BJ (cell line): ENCODE measurements at regions not wholly inside any gene's neighbourhood (a gene's known extent, or its start where the extent isn't known, plus 50 kb on each side); places are given as distances from the start of the nearest gene placed in this dataset.

ENCODE experiments used
- CTCF ChIA-PET: fragments of 350-600 bp; formaldehyde crosslinking; extraction: SDS; loops from one replicate; lab custom pipeline; 2021; ENCODE audit warnings: antibody characterized with exemption, inconsistent platforms; lab: Yijun Ruan, JAX
- POLR2A ChIA-PET: fragments of 300-600 bp; sonication (Branson Sonifier 250); formaldehyde crosslinking; extraction: SDS; loops from one replicate; lab custom pipeline; 2021; ENCODE audit warnings: antibody characterized with exemption; lab: Charles Lee
- DNase-seq: peaks from one replicate; pipeline ENCODE4 v3.0.0-alpha.2; 2011; ENCODE audit warnings: low read depth
- H3K27me3 ChIP-seq: 2 replicates; pipeline ENCODE4 v1.6.0; 2011; ENCODE audit warnings: low read length; ENCODE audit not compliant: control insufficient read depth, insufficient read depth
- H3K36me3 ChIP-seq: 2 replicates; pipeline ENCODE4 v1.5.1; 2011; ENCODE audit warnings: low read length; ENCODE audit not compliant: control insufficient read depth, insufficient read depth
- H3K4me3 ChIP-seq: 2 replicates; pipeline ENCODE4 v1.5.1; 2011; ENCODE audit warnings: low read depth, mild to moderate bottlenecking, control low read depth, low read length
- CTCF ChIP-seq: IDR thresholded peaks from 2 replicates; pipeline ENCODE4 v1.5.1; 2011; ENCODE audit warnings: low read depth, mild to moderate bottlenecking, control low read depth, inconsistent platforms, low read length, moderate library complexity; ENCODE audit not compliant: insufficient read depth

- DNase-seq, result no peak
- POLR2A ChIA-PET, result no interaction called here
- H3K27me3 ChIP-seq, result no peaks in the 10 kb centered on the region
- no peak for TF ChIP-seq CTCF
- CTCF ChIA-PET, result no interaction called here
- no peaks in the 10 kb centered on the region for H3K36me3 ChIP-seq
- no peak overlapping the region for H3K4me3 ChIP-seq
Measured at GRCh38 chr4:43867908-43868307, 580.7 kb downstream of the KCTD8 start.

DNA sequence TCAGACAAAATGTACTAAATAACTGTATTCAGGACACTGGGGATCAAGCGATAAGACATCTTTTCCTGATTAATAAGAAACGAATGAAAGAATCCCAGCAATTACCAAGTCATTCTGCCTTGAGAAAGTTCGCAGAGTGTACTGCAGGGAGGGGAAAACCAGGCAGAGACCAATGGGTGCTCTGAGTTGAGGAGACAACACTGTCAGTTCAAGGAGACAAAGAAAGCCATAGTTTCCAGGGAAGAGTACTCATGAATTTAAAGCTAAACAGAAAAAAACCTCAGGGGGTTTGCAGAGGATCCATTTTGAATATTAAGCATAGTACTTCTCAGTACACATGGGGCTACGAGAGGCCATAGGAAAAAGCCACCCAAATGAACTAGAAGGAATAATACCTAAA lies 573.0 kb downstream of the KCTD8 start:
- POLR2A ChIA-PET, result no interaction called here
- CTCF ChIA-PET, result no interaction called here
- DNase-seq, result no peak
- no peaks in the 10 kb centered on the region for H3K27me3 ChIP-seq
- H3K36me3 ChIP-seq, result no peaks in the 10 kb centered on the region
- TF ChIP-seq CTCF, result no peak
- no peak overlapping the region for H3K4me3 ChIP-seq

- CTCF ChIA-PET, result no interaction called here
- Histone ChIP-seq H3K36me3 (no peaks in the 10 kb centered on the region), H3K4me3 (no peak overlapping the region), H3K27me3 (no peaks in the 10 kb centered on the region)
- DNase-seq, result no peak
- TF ChIP-seq CTCF, result no peak
- POLR2A ChIA-PET, result no interaction called here
Measured at GRCh38 chr4:43882470-43882869, 566.1 kb downstream of the KCTD8 start.

GRCh38 chr4:43886196-43886595 lies 562.4 kb downstream of the KCTD8 start:
- POLR2A ChIA-PET, result no interaction called here
- CTCF ChIA-PET, result no interaction called here

GRCh38 chr4:43898836-43899235 lies 549.8 kb downstream of the KCTD8 start:
- DNase-seq, result no peak
- POLR2A ChIA-PET, result no interaction called here
- CTCF ChIA-PET, result no interaction called here
- H3K36me3 ChIP-seq, result no peaks in the 10 kb centered on the region
- H3K27me3 ChIP-seq, result no peaks in the 10 kb centered on the region
- H3K4me3 ChIP-seq, result no peak overlapping the region
- no peak for TF ChIP-seq CTCF

More at GRCh38 chr4:43886196-43886595, 562.4 kb downstream of the KCTD8 start:
- H3K27me3 ChIP-seq, result no peaks in the 10 kb centered on the region
- no peak for DNase-seq
- H3K4me3 ChIP-seq, result no peak overlapping the region
- no peak for TF ChIP-seq CTCF
- no peaks in the 10 kb centered on the region for H3K36me3 ChIP-seq
